Endothelial cell of umbilical vein (primary cell): ENCODE measurements at regions not wholly inside any gene's neighbourhood (a gene's known extent, or its start where the extent isn't known, plus 50 kb on each side); places are given as distances from the start of the nearest gene placed in this dataset.

Experiments
- BruUV-seq: library from RNA; stranded (reverse); fragments of 400-500 nt; replicated peaks from 2 replicates; lab custom pipeline; 2021; lab: Mats Ljungman, UMichigan
- CTCF ChIA-PET: fragments of 300-600, 350-600 bp; sonication (Branson Sonifier 250); formaldehyde crosslinking; loops from one replicate; lab custom pipeline; 2021; ENCODE audit warnings: antibody characterized with exemption, inconsistent platforms; lab: Charles Lee
- POLR2A ChIA-PET: fragments of 300-600, 350-600 bp; sonication (Branson Sonifier 250); formaldehyde crosslinking; loops from one replicate; lab custom pipeline; 2021; ENCODE audit warnings: antibody characterized with exemption, inconsistent platforms; lab: Charles Lee
- DNase-seq: peaks from one replicate; pipeline ENCODE4 v3.0.0-alpha.2; 2011; ENCODE audit warnings: low read depth, low spot score
- FAIRE-seq: peaks from 2 replicates; lab custom pipeline; 2011; peaks lifted over from hg19 to GRCh38; lab: Jason Lieb, UNC
- H2AFZ ChIP-seq: 2 replicates; pipeline ENCODE4 v1.6.0; 2012; ENCODE audit warnings: low read depth, low read length, control low read depth, inconsistent platforms
- H3K27ac ChIP-seq: 2 replicates; pipeline ENCODE4 v1.5.1; 2011; ENCODE audit warnings: low read depth, mild to moderate bottlenecking, control low read depth, low read length, moderate library complexity; ENCODE audit not compliant: insufficient read depth
- H3K27me3 ChIP-seq, 2 experiments: 2 replicates each; pipeline versions ENCODE4 v1.6.0 to v1.6.1; 2011; ENCODE audit warnings: low read length in 2 of 2, mixed read lengths in 1 of 2; ENCODE audit not compliant: control insufficient read depth in 2 of 2, insufficient read depth in 2 of 2
- H3K36me3 ChIP-seq, 2 experiments: 2 replicates in 1 of 2; 3 replicates in 1 of 2; pipeline ENCODE4 v1.5.1; 2011; ENCODE audit warnings: low read length in 2 of 2, mild to moderate bottlenecking in 1 of 2, moderate library complexity in 1 of 2; ENCODE audit not compliant: control insufficient read depth in 2 of 2, insufficient read depth in 2 of 2; ENCODE audit errors: extremely low read depth in 1 of 2
- H3K4me1 ChIP-seq: 3 replicates; pipeline ENCODE4 v1.5.1; 2011; ENCODE audit warnings: mild to moderate bottlenecking, low read length; ENCODE audit not compliant: control insufficient read depth, insufficient read depth; ENCODE audit errors: extremely low read depth
- H3K4me2 ChIP-seq: 2 replicates; pipeline ENCODE4 v1.6.1; 2011; ENCODE audit warnings: low read length, control low read depth, mixed read lengths; ENCODE audit not compliant: insufficient read depth
- H3K4me3 ChIP-seq, 3 experiments: fragments of 200-600 bp in 1 of 3; sonication (generic), shearing (Covaris generic) in 1 of 3; replicated peaks in 1 of 3; 2 replicates each; pipeline ENCODE4 v1.5.1; 2011 to 2016; ENCODE audit warnings: control low read depth in 3 of 3, low read length in 3 of 3, mild to moderate bottlenecking in 2 of 3, inconsistent platforms in 1 of 3, low read depth in 1 of 3, moderate library complexity in 1 of 3; ENCODE audit not compliant: insufficient read depth in 1 of 3
- H3K79me2 ChIP-seq: 2 replicates; pipeline ENCODE4 v1.6.0; 2012; ENCODE audit warnings: low read length, inconsistent platforms; ENCODE audit not compliant: control insufficient read depth, insufficient read depth
- H3K9ac ChIP-seq: replicated peaks from 2 replicates; pipeline ENCODE3; 2011; ENCODE audit warnings: low read length, control low read depth; ENCODE audit not compliant: insufficient read depth; ENCODE audit errors: extremely low read depth
- H3K9me1 ChIP-seq: replicated peaks from 3 replicates; pipeline ENCODE4 v1.6.0; 2011; ENCODE audit warnings: mild to moderate bottlenecking, low read length; ENCODE audit not compliant: control insufficient read depth, insufficient read depth; ENCODE audit errors: extremely low read depth
- H3K9me3 ChIP-seq: replicated peaks from 2 replicates; pipeline ENCODE4 v1.5.1; 2012; ENCODE audit warnings: low read length, inconsistent platforms; ENCODE audit not compliant: control insufficient read depth, insufficient read depth
- H4K20me1 ChIP-seq: replicated peaks from 2 replicates; pipeline ENCODE3; 2011; ENCODE audit warnings: mild to moderate bottlenecking, low read length; ENCODE audit not compliant: control insufficient read depth, insufficient read depth; ENCODE audit errors: extremely low read depth
- CTCF ChIP-seq, 2 donors: IDR thresholded peaks; 1 replicate in 1 of 2; 2 replicates in 1 of 2; pipeline ENCODE4 v1.5.1; 2011; ENCODE audit warnings: low read length in 2 of 2, mild to moderate bottlenecking in 2 of 2, moderate library complexity in 2 of 2, control low read depth in 1 of 2, inconsistent platforms in 1 of 2, low read depth in 1 of 2; ENCODE audit not compliant: insufficient read depth in 1 of 2; ENCODE audit errors: extremely low read depth in 1 of 2
- EZH2 ChIP-seq: IDR thresholded peaks from 2 replicates; pipeline ENCODE4 v1.6.1; 2012; ENCODE audit warnings: borderline replicate concordance, low read depth, mild to moderate bottlenecking, moderate library complexity, low read length, inconsistent platforms; ENCODE audit not compliant: severe bottlenecking
- FOS ChIP-seq: IDR thresholded peaks from 2 replicates; pipeline ENCODE4 v1.6.1; 2011; ENCODE audit warnings: mild to moderate bottlenecking, low read length, moderate library complexity, borderline replicate concordance; ENCODE audit not compliant: insufficient read depth
- GATA2 ChIP-seq: IDR thresholded peaks from 2 replicates; pipeline ENCODE4 v1.7.0; 2011; ENCODE audit warnings: low read depth, mild to moderate bottlenecking, moderate library complexity, mixed read lengths, low read length; ENCODE audit not compliant: insufficient read length, insufficient read depth
- JUN ChIP-seq: IDR thresholded peaks from 2 replicates; pipeline ENCODE4 v1.6.1; 2011; ENCODE audit warnings: borderline replicate concordance, low read depth; ENCODE audit not compliant: insufficient read length, insufficient read depth
- MAX ChIP-seq: IDR thresholded peaks from 2 replicates; pipeline ENCODE4 v1.6.1; 2011; ENCODE audit not compliant: insufficient read depth, insufficient read length
- MYC ChIP-seq: IDR thresholded peaks from one replicate; pipeline ENCODE4 v1.6.1; 2011; ENCODE audit warnings: mild to moderate bottlenecking, low read depth, low read length
- POLR2A ChIP-seq: IDR thresholded peaks from 2 replicates; pipeline ENCODE4 v1.6.1; 2012; ENCODE audit warnings: low read depth, mild to moderate bottlenecking, control low read depth, low read length
- POLR2AphosphoS5 ChIP-seq: IDR thresholded peaks from 2 replicates; pipeline ENCODE4 v1.6.1; 2012; ENCODE audit warnings: low read depth, mild to moderate bottlenecking, control low read depth, low read length, moderate library complexity; ENCODE audit not compliant: insufficient read depth
- dilution Hi-C: fragments of 300-500 bp; cut with MboI; formaldehyde crosslinking; loops from one replicate; pipeline ENCODE4 v1.15.0; 2019; ENCODE audit warnings: low sequenced_read_pairs; ENCODE audit not compliant: extremely low pct_ligation_motif_present
- intact Hi-C: fragments of 100-400 bp; cut with micrococcal nuclease; formaldehyde crosslinking; loops from one replicate; pipeline ENCODE4 v1.10.0; 2022

GRCh38 chr4:116480546-116480945 is 604.8 kb downstream of the TRAM1L1 start:
- dilution Hi-C loops (no loop called here), intact Hi-C loops (no loop called here)
- Histone ChIP-seq H3K27me3 (no peaks in the 10 kb centered on the region), H3K79me2 (no peaks in the 10 kb centered on the region), H3K4me2 (no peak overlapping the region), H2AFZ (no peak overlapping the region), H4K20me1 (no peaks in the 10 kb centered on the region), H3K9ac (no peak overlapping the region), H3K36me3 (no peaks in the 10 kb centered on the region), H3K4me3 (no peak overlapping the region), H3K9me3 (no peaks in the 10 kb centered on the region), H3K27ac (no peak overlapping the region), H3K4me1 (no peaks in the 10 kb centered on the region), H3K9me1 (no peaks in the 10 kb centered on the region)
- DNase-seq (no peak), FAIRE-seq (no peak)
- TF ChIP-seq POLR2A (no peak), GATA2 (no peak), MYC (no peak), EZH2 (no peak), MAX (no peak), JUN (no peak), CTCF (IDR thresholded peaks at IDR 0.05; ENCODE audit: extremely low read depth in 1 of 2, insufficient read depth in 1 of 2, low read depth in 1 of 2, low read length in 2 of 2) (no peak), FOS (no peak), POLR2AphosphoS5 (no peak)
- no TSS peak for BruUV-seq
- CTCF ChIA-PET: no interaction called here
- POLR2A ChIA-PET: no interaction called here
